GM19239 (cell line): ENCODE measurements at regions not wholly inside any gene's neighbourhood (a gene's known extent, or its start where the extent isn't known, plus 50 kb on each side); places are given as distances from the start of the nearest gene placed in this dataset.
"Not testable (repeated sequence)": the region's sequence is repeated elsewhere in the genome, so short reads cannot be mapped to it uniquely, and the experiment has no call there.

ENCODE experiments used
- DNase-seq: peaks from one replicate; pipeline ENCODE4 v3.0.0; 2011; ENCODE audit warnings: low spot score; ENCODE audit not compliant: insufficient read length
- FAIRE-seq: peaks from 2 replicates; lab custom pipeline; 2011; peaks lifted over from hg19 to GRCh38; lab: Jason Lieb, UNC

- no peak for FAIRE-seq
These were observed 109.8 kb upstream of the WARS2 start for GRCh38 chr1:119250299-119250698.

GRCh38 chr1:119251751-119252150, 111.3 kb upstream of the WARS2 start:
- DNase-seq (no peak), FAIRE-seq (no peak)

More at GRCh38 chr1:119250299-119250698, 109.8 kb upstream of the WARS2 start:
- no peak for DNase-seq

GRCh38 chr1:119253366-119253765, 112.9 kb upstream of the WARS2 start:
- FAIRE-seq (no peak), DNase-seq (no peak)

GRCh38 chr1:119254067-119254720, 113.7 kb upstream of the WARS2 start:
- DNase-seq (no peak), FAIRE-seq (no peak)

DNA sequence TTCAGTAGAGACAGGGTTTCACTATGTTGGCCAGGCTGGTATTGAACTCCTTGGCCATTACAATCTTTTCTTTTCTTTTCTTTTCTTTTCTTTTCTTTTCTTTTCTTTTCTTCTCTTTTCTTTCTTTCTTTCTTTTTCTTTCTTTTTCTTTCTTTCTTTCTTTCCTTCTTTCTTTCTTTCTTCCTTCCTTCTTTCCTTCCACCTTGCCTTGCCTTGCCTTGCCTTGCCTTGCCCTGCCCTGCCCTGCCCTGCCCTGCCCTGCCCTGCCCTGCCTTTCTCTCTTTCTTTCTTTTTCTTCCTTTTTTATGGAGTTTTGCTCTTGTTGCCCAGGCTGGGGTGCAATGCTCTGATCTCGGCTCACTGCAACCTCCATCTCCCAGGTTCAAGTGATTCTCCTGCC, 112.5 kb upstream of the HAO2 start:
- not testable (repeated sequence) for DNase-seq, FAIRE-seq

DNA sequence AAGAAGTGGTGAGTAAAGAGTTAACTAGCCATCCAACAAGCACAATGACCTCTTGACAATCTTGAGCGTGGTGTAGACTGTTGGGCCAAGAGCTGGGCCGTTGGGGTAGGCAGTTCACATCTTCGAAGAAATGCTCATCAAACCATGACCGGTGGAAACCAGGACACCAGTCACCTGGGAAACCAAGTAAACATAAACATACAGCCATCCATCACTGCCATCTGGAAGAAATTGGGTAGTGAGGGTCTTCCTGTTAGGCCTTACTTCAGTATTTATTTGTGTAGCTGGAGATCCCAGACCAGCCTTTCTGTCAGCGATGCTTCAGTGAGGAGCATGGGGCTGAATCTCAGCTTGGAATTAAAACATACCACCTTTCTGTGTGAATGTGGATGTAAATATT, 108.1 kb upstream of the HAO2 start:
- no peak for FAIRE-seq
- no peak for DNase-seq

GRCh38 chr1:119266386-119266785, 102.2 kb upstream of the HAO2 start:
- FAIRE-seq = peak; percentile 75
- peak; percentile 8 for DNase-seq

GRCh38 chr1:119266858-119267257, 101.7 kb upstream of the HAO2 start:
- DNase-seq = no peak
- peak; percentile 84 for FAIRE-seq

- not testable (repeated sequence) for DNase-seq, FAIRE-seq
These were observed 101.3 kb upstream of the HAO2 start for GRCh38 chr1:119267288-119267687.

GRCh38 chr1:119268879-119269278, 99.7 kb upstream of the HAO2 start:
- no peak for FAIRE-seq
- DNase-seq = no peak

DNA sequence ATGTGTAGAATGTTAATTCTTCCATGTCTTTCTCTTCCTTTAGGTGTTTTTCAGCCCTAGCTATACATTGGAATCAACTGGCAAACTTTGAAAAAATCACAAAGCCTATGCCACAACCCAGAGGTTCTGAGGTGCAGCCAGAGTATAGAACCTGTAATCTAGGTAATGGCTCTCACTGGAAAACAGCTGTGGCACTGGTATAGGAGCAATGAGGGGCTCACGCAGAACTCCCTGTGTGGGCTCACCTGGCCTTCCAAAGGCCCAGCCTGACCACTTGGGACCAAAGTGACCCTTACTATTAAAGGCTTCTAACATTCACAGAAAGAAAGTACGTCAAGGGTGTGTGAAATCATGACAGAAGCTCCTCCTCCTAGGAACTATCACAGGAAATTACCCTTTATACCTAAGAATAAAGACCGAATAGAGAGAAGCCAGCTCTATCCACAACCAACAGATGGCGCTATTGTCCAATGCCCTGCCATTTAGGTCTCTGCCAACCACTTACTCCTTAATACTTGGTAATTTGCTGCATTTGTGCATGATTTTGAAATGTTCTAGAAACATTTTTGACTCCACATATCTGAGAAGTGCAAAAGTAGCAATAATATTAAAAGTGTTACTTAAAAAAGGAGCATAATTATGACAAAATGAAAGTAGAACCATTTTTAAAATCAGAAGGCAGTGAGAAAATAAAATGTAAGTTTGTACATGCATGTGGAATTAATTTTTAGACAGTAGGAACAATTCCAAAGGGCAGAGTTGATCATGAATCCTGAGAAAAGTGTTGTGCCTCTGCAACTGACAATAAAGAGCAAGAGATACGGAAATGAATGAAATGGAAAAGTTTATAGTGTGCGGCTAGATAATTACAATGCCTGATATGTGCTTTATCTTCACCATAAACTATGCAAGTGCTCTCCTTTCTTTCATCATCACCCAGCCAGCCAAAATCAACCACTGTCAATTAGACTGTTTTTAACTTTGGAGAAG, 93.1 kb upstream of the HAO2 start:
- DNase-seq = peak; percentile 15
- FAIRE-seq = peak; percentile 80

GRCh38 chr1:119276558-119276957, 92.0 kb upstream of the HAO2 start:
- no peak for DNase-seq
- no peak for FAIRE-seq

GRCh38 chr1:119279456-119280381, 88.9 kb upstream of the HAO2 start:
- DNase-seq (no peak), FAIRE-seq (no peak)

DNA sequence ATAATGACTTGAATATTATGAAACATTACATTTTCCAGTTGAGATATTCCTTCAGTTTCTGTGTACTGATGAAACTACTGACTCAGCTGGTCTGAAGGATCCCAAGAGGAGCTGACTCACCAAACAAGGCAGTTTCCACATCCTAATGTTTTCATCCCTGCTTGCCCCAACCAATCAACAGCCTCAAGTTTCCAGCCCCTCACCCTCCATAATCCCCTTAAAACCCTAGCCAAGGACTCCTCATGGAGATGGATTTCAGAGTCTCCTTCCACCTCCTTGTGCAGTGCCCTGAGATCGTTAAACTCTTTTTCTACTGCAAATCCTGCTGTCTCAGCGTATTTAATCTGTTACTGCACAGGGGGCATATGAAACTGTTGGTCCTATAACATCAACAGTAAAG, 83.1 kb upstream of the HAO2 start:
- DNase-seq = no peak

GRCh38 chr1:119286587-119287181, 81.9 kb upstream of the HAO2 start:
- DNase-seq (peak; percentile 14), FAIRE-seq (peak; percentile 68)

More for the DNA sequence above, 83.1 kb upstream of the HAO2 start:
- FAIRE-seq = no peak

DNA sequence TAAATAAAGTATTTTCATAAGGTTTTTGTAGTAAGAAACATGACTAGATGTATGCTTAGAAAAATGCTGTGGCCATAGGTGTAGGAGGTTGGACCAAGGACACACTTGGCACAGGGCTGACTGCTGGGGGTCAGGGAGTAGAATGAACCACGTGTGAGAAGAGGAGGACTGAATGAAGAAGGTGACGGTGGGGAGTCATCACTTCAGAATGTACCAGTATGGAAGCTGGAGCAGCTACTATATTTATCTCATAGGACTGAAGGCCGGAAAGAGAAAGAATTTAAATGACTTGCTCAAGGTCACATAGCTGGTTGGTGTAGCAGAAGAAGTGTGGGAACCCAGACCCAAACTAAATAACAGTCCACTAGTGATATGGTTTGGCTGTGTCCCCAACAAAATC, 79.8 kb upstream of the HAO2 start:
- DNase-seq = no peak
- FAIRE-seq = no peak

DNA sequence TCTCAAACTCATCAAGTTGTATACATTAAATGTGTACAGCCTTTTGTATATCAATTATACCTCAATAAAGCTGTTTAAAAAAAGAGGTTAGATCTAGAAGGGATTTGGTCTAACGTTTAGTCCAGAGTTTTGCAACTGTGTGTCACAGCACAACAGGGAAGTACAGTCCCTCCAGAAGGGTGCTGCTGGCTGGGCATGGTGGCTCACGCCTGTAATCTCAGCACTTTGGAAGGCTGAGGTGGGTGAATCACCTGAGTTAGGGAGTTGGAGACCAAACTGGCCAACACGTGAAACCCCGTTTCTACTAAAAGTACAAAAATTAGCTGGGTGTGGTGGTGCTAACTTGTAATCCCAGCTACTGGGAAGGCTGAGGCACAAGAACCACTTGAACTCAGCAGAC, 78.3 kb upstream of the HAO2 start:
- FAIRE-seq = no peak
- DNase-seq = no peak

- DNase-seq (no peak), FAIRE-seq (no peak)
These were observed 76.9 kb upstream of the HAO2 start for GRCh38 chr1:119291611-119292206.

DNA sequence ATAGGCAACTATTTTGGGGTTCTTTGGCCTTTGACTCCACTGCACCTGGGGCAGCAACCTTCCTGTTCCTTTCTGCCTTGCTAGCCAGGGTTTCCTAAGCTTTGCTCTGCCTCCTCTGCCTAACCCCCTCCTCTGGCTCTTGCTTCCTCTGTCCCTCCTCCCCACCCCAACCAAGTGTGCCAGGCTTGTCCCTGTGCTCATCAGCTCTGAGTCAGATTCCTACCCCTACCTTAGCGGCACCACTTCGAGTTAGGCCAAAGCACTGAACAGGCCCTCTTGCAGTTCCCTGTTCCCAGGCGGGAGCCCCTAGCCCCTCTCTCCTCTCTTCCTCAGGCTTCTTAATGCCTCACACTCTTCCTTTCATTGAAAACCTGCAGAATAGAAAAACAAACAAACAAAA, 74.8 kb upstream of the HAO2 start:
- FAIRE-seq = no peak
- DNase-seq = no peak
